Mesenchymal stem cell (in vitro differentiated cells and primary cell): ENCODE measurements at regions not wholly inside any gene's neighbourhood (a gene's known extent, or its start where the extent isn't known, plus 50 kb on each side); places are given as distances from the start of the nearest gene placed in this dataset.
A peak's percentile ranks its signal among the peaks of the same experiment; 100 is the strongest.
"Not testable (repeated sequence)": the region's sequence is repeated elsewhere in the genome, so short reads cannot be mapped to it uniquely, and the experiment has no call there.

Experiments used
- DNase-seq: peaks from one replicate; pipeline ENCODE4 v3.0.0-alpha.2; 2013
- H2AFZ ChIP-seq: one replicate; pipeline ENCODE4 v1.6.1; 2013; ENCODE audit warnings: low read depth, mild to moderate bottlenecking, control low read depth, inconsistent platforms, low read length, moderate library complexity
- H2AK5ac ChIP-seq: 2 replicates; pipeline ENCODE4 v1.6.1; 2013; ENCODE audit warnings: low read length, moderate library complexity, mild to moderate bottlenecking, inconsistent platforms; ENCODE audit not compliant: severe bottlenecking
- H2BK120ac ChIP-seq: one replicate; pipeline ENCODE4 v1.6.1; 2013; ENCODE audit warnings: low read depth, mild to moderate bottlenecking, inconsistent platforms, low read length, moderate library complexity
- H2BK12ac ChIP-seq, 2 experiments: one replicate each; pipeline ENCODE4 v1.6.1; 2013; ENCODE audit warnings: inconsistent platforms in 2 of 2, low read length in 2 of 2, mild to moderate bottlenecking in 2 of 2, moderate library complexity in 2 of 2, control low read depth in 1 of 2
- H2BK15ac ChIP-seq: one replicate; pipeline ENCODE4 v1.6.1; 2013; ENCODE audit warnings: mild to moderate bottlenecking, low read depth, inconsistent platforms; ENCODE audit not compliant: poor library complexity, severe bottlenecking
- H2BK5ac ChIP-seq: 2 replicates; pipeline ENCODE4 v1.6.1; 2013; ENCODE audit warnings: low read depth, mild to moderate bottlenecking, low read length, control low read depth, inconsistent platforms; ENCODE audit not compliant: poor library complexity, severe bottlenecking
- H3K14ac ChIP-seq, 2 experiments: one replicate each; pipeline ENCODE4 v1.6.1; 2013; ENCODE audit warnings: inconsistent platforms in 2 of 2, low read length in 2 of 2, control low read depth in 1 of 2, mild to moderate bottlenecking in 1 of 2, moderate library complexity in 1 of 2
- H3K18ac ChIP-seq, 2 experiments: one replicate each; pipeline ENCODE4 v1.6.1; 2013; ENCODE audit warnings: inconsistent platforms in 2 of 2, low read length in 2 of 2, control low read depth in 1 of 2, low read depth in 1 of 2, mild to moderate bottlenecking in 1 of 2
- H3K23ac ChIP-seq, 2 experiments: one replicate each; pipeline ENCODE4 v1.6.1; 2013; ENCODE audit warnings: inconsistent platforms in 2 of 2, low read length in 2 of 2, mild to moderate bottlenecking in 2 of 2, moderate library complexity in 2 of 2, control low read depth in 1 of 2
- H3K27ac ChIP-seq: 2 replicates; pipeline ENCODE4 v1.5.1; 2013; ENCODE audit warnings: mild to moderate bottlenecking, moderate library complexity, low read length, control low read depth, inconsistent platforms; ENCODE audit not compliant: poor library complexity, severe bottlenecking
- H3K27me3 ChIP-seq, 2 experiments: 2 replicates each; pipeline versions ENCODE4 v1.6.1 to v1.7.0; 2013; ENCODE audit warnings: low read length in 2 of 2, mild to moderate bottlenecking in 2 of 2, moderate library complexity in 2 of 2, control low read depth in 1 of 2, inconsistent platforms in 1 of 2; ENCODE audit not compliant: control insufficient read depth in 1 of 2, insufficient read depth in 1 of 2
- H3K36me3 ChIP-seq, 2 experiments: 2 replicates each; pipeline versions ENCODE4 v1.6.1 to v1.7.0; 2013; ENCODE audit warnings: low read length in 2 of 2, control low read depth in 1 of 2, inconsistent platforms in 1 of 2, low read depth in 1 of 2, mild to moderate bottlenecking in 1 of 2; ENCODE audit not compliant: insufficient read depth in 2 of 2, control insufficient read depth in 1 of 2
- H3K4ac ChIP-seq, 2 experiments: one replicate each; pipeline ENCODE4 v1.6.1; 2013; ENCODE audit warnings: inconsistent platforms in 2 of 2, low read length in 2 of 2, mild to moderate bottlenecking in 2 of 2, moderate library complexity in 2 of 2, control low read depth in 1 of 2, low read depth in 1 of 2
- H3K4me1 ChIP-seq: 2 replicates; pipeline ENCODE4 v1.6.1; 2013; ENCODE audit warnings: low read depth, low read length, control low read depth; ENCODE audit not compliant: control insufficient read depth, insufficient read depth
- H3K4me2 ChIP-seq: 2 replicates; pipeline ENCODE4 v1.6.1; 2013; ENCODE audit warnings: low read length, mild to moderate bottlenecking, inconsistent platforms; ENCODE audit not compliant: poor library complexity, severe bottlenecking
- H3K4me3 ChIP-seq, 2 experiments: 2 replicates each; pipeline versions ENCODE4 v1.5.1 to v1.7.0; 2013; ENCODE audit warnings: low read length in 2 of 2, mild to moderate bottlenecking in 2 of 2, control low read depth in 1 of 2, low read depth in 1 of 2; ENCODE audit not compliant: insufficient read depth in 1 of 2
- H3K79me1 ChIP-seq: replicated peaks from 2 replicates; pipeline ENCODE4 v1.6.1; 2013; ENCODE audit warnings: mild to moderate bottlenecking, control low read depth, low read length, inconsistent platforms; ENCODE audit not compliant: poor library complexity, severe bottlenecking
- H3K9ac ChIP-seq: 2 replicates; pipeline ENCODE4 v1.7.0; 2013; ENCODE audit warnings: mild to moderate bottlenecking, low read length, moderate library complexity
- H3K9me3 ChIP-seq: 2 replicates; pipeline ENCODE4 v1.7.0; 2013; ENCODE audit warnings: mild to moderate bottlenecking, low read length; ENCODE audit not compliant: control insufficient read depth
- H4K8ac ChIP-seq: one replicate; pipeline ENCODE4 v1.6.1; 2013; ENCODE audit warnings: inconsistent platforms, mild to moderate bottlenecking, low read length, moderate library complexity
- H4K91ac ChIP-seq: one replicate; pipeline ENCODE4 v1.6.1; 2013; ENCODE audit warnings: mild to moderate bottlenecking, low read length, inconsistent platforms
- WGBS: methylation state at CpG from one replicate; pipeline ENCODE4 v1.1.7; 2013; ENCODE audit warnings: mixed read lengths; 5-methylcytosine and 5-hydroxymethylcytosine counted together

- Histone ChIP-seq H3K14ac (no peak overlapping the region), H3K4me1 (peaks cover 2% of the 10 kb centered on the region), H2BK5ac (no peak overlapping the region), H3K4ac (no peak overlapping the region), H3K9me3 (no peaks in the 10 kb centered on the region), H3K4me2 (no peak overlapping the region), H3K79me1 (no peaks in the 10 kb centered on the region), H3K4me3 (no peak overlapping the region), H2BK15ac (no peak overlapping the region), H3K36me3 (no peaks in the 10 kb centered on the region), H3K27ac (no peak overlapping the region), H2AK5ac (no peak overlapping the region), H3K27me3 (peaks cover 0 to 56% of the 10 kb centered on the region in 2 experiments), H3K18ac (no peak overlapping the region), H2BK12ac (no peak overlapping the region), H3K9ac (no peak overlapping the region), H2BK120ac (no peak overlapping the region), H4K8ac (no peak overlapping the region), H3K23ac (no peak overlapping the region), H2AFZ (no peak overlapping the region), H4K91ac (no peak overlapping the region)
- no peak for DNase-seq
- 74% methylated on average over 6 of the region's 6 CpGs for WGBS
These were observed 202.2 kb downstream of the IPMK start for GRCh38 chr10:58065529-58065815.

GRCh38 chr10:58064714-58065528, 202.8 kb downstream of the IPMK start:
- Histone ChIP-seq H4K8ac (no peak overlapping the region), H3K4me2 (no peak overlapping the region), H2BK120ac (no peak overlapping the region), H3K18ac (no peak overlapping the region), H2BK15ac (no peak overlapping the region), H3K4ac (no peak overlapping the region), H3K9me3 (no peaks in the 10 kb centered on the region), H2BK12ac (peak overlapping the region in 1 of 2 experiments; percentile 63), H3K14ac (no peak overlapping the region), H3K9ac (no peak overlapping the region), H2BK5ac (no peak overlapping the region), H3K4me3 (no peak overlapping the region), H2AFZ (no peak overlapping the region), H3K27ac (no peak overlapping the region), H2AK5ac (no peak overlapping the region), H3K27me3 (peaks cover 0 to 51% of the 10 kb centered on the region in 2 experiments), H3K23ac (no peak overlapping the region), H3K36me3 (no peaks in the 10 kb centered on the region), H3K79me1 (no peaks in the 10 kb centered on the region), H3K4me1 (peaks cover 2% of the 10 kb centered on the region), H4K91ac (no peak overlapping the region)
- 26% methylated on average over 2 of the region's 4 CpGs for WGBS
- peak; percentile 45 for DNase-seq

- no peaks in the 10 kb centered on the region for H3K79me1 ChIP-seq
- no peak overlapping the region for H2BK5ac ChIP-seq
- no peak overlapping the region for H3K4ac ChIP-seq
- no peak overlapping the region for H3K27ac ChIP-seq
- no peak overlapping the region for H2BK12ac ChIP-seq
- peaks cover 2% of the 10 kb centered on the region for H3K4me1 ChIP-seq
- H3K23ac ChIP-seq = no peak overlapping the region
- no peak overlapping the region for H2BK120ac ChIP-seq
- WGBS = 70% methylated on average over 7 of the region's 7 CpGs
- no peak for DNase-seq
- H2AK5ac ChIP-seq = no peak overlapping the region
- no peak overlapping the region for H3K14ac ChIP-seq
- no peak overlapping the region for H4K91ac ChIP-seq
- no peak overlapping the region for H2BK15ac ChIP-seq
- no peaks in the 10 kb centered on the region for H3K36me3 ChIP-seq
- no peak overlapping the region for H3K4me2 ChIP-seq
- no peak overlapping the region for H3K4me3 ChIP-seq
- no peaks in the 10 kb centered on the region for H3K9me3 ChIP-seq
- no peak overlapping the region for H4K8ac ChIP-seq
- H3K9ac ChIP-seq = no peak overlapping the region
- no peak overlapping the region for H3K18ac ChIP-seq
- peaks cover 0 to 44% of the 10 kb centered on the region in 2 experiments for H3K27me3 ChIP-seq
- no peak overlapping the region for H2AFZ ChIP-seq
These were observed 203.7 kb downstream of the IPMK start for GRCh38 chr10:58063861-58064480.

GRCh38 chr10:58058683-58059082, 209.0 kb downstream of the IPMK start:
- not testable (repeated sequence) for H2BK120ac ChIP-seq

More at GRCh38 chr10:58058683-58059082, 209.0 kb downstream of the IPMK start:
- not testable (repeated sequence) for H2AFZ ChIP-seq, H3K4ac ChIP-seq, H3K14ac ChIP-seq, H3K36me3 ChIP-seq, H2BK5ac ChIP-seq, H3K9ac ChIP-seq, H4K91ac ChIP-seq, H2AK5ac ChIP-seq, H3K4me2 ChIP-seq, H3K27ac ChIP-seq, H4K8ac ChIP-seq, H3K23ac ChIP-seq, H2BK12ac ChIP-seq, H3K9me3 ChIP-seq, H3K4me3 ChIP-seq, DNase-seq, H2BK15ac ChIP-seq, H3K79me1 ChIP-seq, H3K27me3 ChIP-seq, H3K18ac ChIP-seq, H3K4me1 ChIP-seq
- WGBS = 91% methylated on average over 1 of the region's 1 CpG
